ENCODE measurements at regions not wholly inside any gene's neighbourhood (a gene's known extent, or its start where the extent isn't known, plus 50 kb on each side); places are given as distances from the start of the nearest gene placed in this dataset.
"Not testable (repeated sequence)": the region's sequence is repeated elsewhere in the genome, so short reads cannot be mapped to it uniquely, and the experiment has no call there.

- not testable (repeated sequence) for DNase-seq
Observed at GRCh38 chr6:66993708-66994107, 1286.7 kb upstream of the EYS start.

- no peak for DNase-seq
Observed at GRCh38 chr6:66993272-66993671, 1286.2 kb upstream of the EYS start.

GRCh38 chr6:66992660-66993059 lies 1285.6 kb upstream of the EYS start:
- DNase-seq = no peak

- DNase-seq = no peak
Observed at GRCh38 chr6:66986940-66987339, 1279.9 kb upstream of the EYS start.

GRCh38 chr6:66985816-66986215 lies 1278.8 kb upstream of the EYS start:
- DNase-seq = no peak

- DNase-seq = no peak
Observed at GRCh38 chr6:66970373-66970772, 1263.3 kb upstream of the EYS start.

GRCh38 chr6:66965227-66965626 lies 1258.2 kb upstream of the EYS start:
- DNase-seq = no peak

- DNase-seq = no peak
Observed at GRCh38 chr6:66964216-66964615, 1257.2 kb upstream of the EYS start.

- no peak for DNase-seq
Observed at GRCh38 chr6:66962082-66962481, 1255.1 kb upstream of the EYS start.

GRCh38 chr6:66961191-66961590 lies 1254.2 kb upstream of the EYS start:
- no peak for DNase-seq

GRCh38 chr6:66949191-66949661 lies 1242.2 kb upstream of the EYS start:
- DNase-seq = no peak

- no peak for DNase-seq
Observed at GRCh38 chr6:66948106-66948505, 1241.1 kb upstream of the EYS start.

- no peak for DNase-seq
Observed at GRCh38 chr6:66940003-66940402, 1233.0 kb upstream of the EYS start.

- no peak for DNase-seq
Observed at GRCh38 chr6:66937180-66937579, 1230.2 kb upstream of the EYS start.

GRCh38 chr6:66935612-66936011 lies 1228.6 kb upstream of the EYS start:
- DNase-seq = no peak

- no peak for DNase-seq
Observed at GRCh38 chr6:66931787-66932186, 1224.8 kb upstream of the EYS start.

GRCh38 chr6:66930559-66931290 lies 1223.7 kb upstream of the EYS start:
- DNase-seq = no peak

GRCh38 chr6:66926060-66926459 lies 1219.0 kb upstream of the EYS start:
- DNase-seq = peak; percentile 24

- no peak for DNase-seq
Observed at GRCh38 chr6:66913657-66914056, 1206.6 kb upstream of the EYS start.

GRCh38 chr6:66902457-66902856 lies 1195.4 kb upstream of the EYS start:
- DNase-seq = no peak

GRCh38 chr6:66900133-66901083 lies 1193.4 kb upstream of the EYS start:
- no peak for DNase-seq

GRCh38 chr6:66897576-66897975 lies 1190.5 kb upstream of the EYS start:
- DNase-seq = no peak

GRCh38 chr6:66896415-66896814 lies 1189.4 kb upstream of the EYS start:
- DNase-seq = no peak

GRCh38 chr6:66883453-66883852 lies 1176.4 kb upstream of the EYS start:
- no peak for DNase-seq

Data from SHP77 treated with DMSO at 0.1 percent for 48 hours (cell line).